Activated naive CD4-positive, alpha-beta T cell treated with Interleukin-2 at 50 U/mL for 16 hours (primary cell): ENCODE measurements at regions not wholly inside any gene's neighbourhood (a gene's known extent, or its start where the extent isn't known, plus 50 kb on each side); places are given as distances from the start of the nearest gene placed in this dataset.

Experiments used
- DNase-seq: peaks from one replicate; pipeline ENCODE4 v3.0.0-alpha.2; 2020

DNA sequence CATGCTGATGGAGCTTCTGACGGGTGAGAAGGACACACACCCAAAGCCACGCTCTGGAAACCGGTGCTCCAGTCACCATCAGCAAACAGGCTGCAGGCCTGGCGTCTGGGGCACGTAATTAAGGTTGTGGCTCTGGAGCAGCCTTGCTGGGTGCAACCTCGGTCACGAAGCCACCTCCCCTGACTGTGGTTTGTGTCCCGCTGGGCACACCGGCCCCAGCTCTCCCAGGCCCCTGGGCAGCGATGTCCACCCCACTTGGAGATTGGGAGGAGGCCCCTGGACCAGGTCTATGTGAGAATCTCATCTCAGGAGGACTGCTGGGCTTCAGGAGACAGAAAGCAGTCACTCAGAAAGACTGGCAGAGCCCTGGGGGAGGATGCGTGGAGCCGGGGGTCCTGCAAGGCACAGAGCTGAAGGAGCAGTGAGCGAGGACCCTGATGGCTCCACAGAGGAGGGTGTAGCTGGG is 631.6 kb downstream of the BRD1 start:
- DNase-seq: no peak

DNA sequence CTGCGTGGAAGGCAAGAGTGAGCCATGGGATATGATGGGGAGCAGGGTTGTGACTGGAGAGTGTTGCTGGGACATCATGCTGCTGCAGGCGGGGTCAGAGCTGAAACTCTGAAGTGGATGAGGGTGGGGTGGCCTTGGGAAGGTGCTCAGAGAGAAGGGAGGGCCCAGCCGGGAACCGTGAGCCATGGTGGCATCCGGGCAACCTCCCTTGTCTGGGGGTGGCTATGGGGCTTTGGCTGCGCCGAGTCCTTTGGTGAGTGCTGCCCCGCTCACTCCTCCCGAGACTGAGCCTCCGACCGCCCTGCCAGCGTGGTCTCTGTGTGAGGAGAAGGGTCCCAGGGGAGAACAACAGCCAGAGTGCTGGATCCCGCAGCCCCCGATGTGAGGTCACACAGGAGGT is 632.0 kb downstream of the BRD1 start:
- no peak for DNase-seq

DNA sequence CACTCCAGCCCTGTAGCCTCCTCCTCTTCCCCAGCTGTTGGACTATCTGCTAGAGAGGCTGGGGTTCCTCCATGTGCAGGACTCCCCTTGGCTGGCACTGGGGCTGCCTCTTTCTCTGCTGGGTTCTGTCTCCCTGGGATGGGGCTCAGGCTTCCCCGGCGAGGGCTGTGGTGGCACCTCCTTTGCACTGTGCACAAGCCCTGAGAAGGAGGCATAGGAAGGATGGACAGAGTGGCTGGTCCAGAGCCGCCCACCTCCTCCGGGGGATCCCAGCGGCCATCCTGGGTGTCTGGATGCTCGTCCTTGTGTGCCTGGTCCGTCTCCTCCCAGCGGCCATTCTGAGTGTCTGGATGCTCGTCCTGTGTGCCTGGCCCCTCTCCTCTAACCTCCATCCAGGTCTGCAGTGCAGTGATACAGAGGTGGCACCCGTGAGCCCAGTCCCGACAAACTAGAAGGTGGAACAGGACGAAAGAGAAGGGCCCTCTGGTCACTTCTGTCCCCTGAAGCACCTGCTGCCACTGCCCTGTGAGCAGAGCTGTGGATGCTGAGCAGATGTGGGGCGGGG is 633.7 kb downstream of the BRD1 start:
- no peak for DNase-seq

DNA sequence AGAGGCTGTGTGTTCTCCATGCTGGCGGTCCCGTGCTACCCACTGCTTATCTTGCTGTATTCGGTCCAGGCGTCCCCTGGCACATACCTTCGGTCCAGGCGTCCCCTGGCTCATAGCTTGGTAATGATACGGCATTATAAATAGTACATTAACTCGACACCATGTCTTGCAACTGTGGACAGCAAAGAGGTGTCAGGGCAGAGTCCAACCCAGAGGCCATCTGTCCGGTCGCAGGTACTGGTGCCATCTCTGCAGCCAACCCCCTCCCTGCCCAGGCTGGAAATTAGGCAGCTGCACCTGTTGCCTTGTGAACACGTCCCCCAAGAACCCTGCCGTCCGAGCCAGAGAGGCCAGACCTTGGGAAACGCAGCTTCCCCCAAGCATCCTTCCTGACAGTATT is 634.3 kb downstream of the BRD1 start:
- no peak for DNase-seq

DNA sequence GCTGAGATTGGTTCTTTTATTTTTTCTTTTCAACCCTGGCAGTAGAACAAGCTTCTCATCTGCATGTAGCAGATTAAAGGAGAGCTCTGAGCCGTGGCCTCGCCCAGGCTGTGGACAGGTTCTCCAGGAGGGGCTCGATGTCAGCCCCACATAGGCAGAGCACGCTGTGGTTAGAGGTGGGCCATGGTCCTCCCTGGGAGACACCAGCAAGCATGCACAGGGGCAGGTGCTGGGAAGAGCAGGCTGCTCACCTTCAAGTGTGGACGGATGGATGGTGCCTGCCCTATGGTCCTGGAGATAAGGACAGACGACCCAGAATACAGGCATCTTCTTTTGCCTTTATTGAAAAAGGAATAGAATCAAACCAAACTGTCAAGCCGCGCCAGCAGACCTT is 634.8 kb downstream of the BRD1 start:
- no peak for DNase-seq

DNA sequence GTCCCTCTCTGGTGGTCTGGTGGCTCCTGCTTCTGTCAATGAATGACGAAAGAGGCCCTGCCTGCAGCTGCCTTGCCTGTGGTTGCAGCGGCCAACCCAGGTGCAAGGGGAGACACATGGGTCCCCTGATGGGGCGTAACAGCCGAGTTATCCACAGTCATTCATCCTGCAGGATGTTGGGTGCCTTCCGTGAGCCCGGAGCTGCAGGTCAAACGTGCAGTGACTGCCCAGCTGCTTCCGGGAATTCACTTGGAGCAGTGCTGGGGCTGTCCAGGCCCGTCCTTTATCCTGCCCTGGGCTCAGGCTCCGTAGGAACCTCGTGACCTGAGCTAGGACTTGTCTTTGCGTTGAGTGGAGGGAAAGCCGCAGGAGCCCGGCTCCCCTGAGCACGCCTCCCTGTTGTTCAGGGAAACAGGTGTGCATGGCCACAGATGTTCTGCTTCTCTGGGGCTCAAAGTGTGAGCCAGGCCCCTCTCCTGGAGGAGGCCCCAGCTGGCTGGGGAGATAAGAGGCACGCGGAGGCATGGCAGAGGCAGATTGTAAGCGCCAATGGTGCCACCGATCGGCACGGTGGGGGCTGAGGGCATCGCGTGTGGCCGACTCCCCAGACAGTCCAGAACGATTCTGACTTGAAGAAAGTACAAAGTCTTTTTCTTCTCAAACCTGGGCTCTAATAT is 635.4 kb downstream of the BRD1 start:
- no peak for DNase-seq

DNA sequence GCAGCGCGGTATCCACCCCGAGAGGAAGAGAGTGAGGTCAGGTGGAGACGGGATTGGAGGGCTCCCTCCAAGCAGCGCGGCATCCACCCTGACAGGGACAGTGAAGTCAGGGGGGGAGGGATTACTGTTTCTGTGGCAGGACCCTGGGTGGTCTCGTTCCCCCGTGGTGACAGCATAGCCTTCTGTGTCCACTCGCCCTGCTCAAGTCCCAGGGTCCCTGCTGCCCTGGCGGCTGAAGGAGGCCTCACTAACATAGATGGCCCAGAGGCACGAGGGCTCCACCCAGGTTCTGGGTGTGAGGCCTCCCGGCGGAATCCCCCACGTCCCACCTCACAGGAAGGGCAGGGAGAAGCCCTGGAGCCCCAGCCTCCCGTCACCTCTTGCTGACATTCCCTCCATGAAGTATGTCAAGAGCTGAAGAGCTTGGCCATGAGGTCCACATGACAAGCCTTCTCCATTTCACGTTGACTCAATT is 636.1 kb downstream of the BRD1 start:
- DNase-seq: no peak

DNA sequence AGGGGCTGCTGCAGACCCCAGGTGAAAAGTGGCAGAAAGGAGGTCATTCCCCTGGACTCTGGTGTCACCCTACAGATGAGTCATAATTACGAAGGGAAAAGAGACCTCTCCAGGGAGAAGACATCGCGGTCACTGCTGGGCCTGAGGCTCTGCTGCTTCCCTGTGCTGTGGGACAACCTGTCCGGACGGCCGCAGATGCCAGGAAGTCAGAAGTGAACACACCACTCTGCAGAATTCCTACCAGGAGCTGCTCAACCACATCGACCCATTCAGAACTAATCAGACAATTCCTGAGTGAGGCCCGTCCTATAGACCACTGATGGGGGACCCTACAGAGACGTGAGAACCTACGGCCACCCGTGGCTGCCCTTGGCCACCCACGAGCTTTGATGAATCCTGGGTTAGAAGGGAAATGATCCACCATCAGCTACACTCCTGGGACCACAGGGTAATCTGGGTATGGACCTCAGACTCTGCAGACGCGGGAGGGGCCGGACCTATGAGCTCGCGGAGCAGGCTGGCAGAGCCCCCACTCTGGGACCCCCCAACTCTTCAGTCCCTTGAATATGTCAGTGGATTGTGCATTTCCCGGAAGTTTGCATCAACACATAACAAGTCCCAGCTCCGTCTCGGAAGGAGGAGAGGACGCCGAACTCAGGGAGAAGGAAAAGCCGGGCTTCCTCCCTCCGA is 636.7 kb downstream of the BRD1 start:
- no peak for DNase-seq

DNA sequence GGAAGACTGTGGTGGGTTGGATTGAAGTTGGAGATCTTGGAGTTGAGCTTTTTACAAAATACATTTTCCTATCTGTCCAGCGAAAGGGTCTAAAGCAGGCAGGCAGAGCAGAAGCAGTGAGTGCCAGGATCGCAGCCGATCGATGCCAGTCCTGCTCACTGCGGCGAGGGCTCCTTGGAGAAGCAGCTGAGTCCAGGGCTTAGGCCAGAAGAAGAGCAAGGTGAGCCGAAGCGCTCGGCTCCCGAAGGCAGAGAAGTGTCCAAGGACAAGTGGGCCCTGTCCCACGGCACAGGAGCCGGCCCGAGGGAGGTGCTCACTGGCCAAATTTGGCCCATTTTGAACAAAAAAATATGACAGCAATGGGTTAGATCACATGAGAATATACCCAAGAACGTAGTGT is 637.8 kb downstream of the BRD1 start:
- DNase-seq: no peak

DNA sequence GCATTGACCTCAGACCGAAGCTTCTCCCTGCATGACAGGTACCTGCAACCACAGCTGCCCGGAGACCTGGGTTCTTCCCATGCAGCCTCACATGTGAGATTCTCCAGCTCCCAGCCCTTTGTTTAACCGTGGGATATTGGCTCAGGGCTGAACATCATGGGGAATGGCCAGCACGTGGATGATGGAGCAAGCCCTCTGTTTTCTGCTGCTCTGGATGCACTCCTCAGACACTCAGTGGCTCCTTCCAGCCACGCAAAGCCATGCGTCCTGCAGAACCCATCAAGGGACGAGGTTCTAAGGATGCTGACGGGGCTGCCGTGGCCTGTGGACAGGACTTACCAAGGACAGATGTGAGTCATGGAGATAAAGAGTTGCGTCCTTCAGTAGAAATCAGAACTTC is 639.1 kb downstream of the BRD1 start:
- DNase-seq: no peak

DNA sequence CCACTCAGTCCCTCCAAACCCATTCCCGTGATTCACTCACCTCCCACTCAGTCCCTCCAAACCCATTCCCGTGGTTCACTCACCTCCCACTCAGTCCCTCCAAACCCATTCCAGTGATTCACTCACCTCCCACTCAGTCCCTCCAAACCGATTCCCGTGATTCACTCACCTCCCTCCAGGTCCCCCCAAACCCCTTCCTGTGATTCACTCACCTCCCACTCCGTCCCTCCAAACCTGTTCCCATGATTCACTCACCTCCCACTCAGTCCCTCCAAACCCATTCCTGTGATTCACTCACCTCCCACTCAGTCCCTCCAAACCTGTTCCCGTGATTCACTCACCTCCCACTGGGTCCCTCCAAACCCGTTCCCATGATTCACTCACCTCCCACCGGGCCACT is 639.6 kb downstream of the BRD1 start:
- no peak for DNase-seq

DNA sequence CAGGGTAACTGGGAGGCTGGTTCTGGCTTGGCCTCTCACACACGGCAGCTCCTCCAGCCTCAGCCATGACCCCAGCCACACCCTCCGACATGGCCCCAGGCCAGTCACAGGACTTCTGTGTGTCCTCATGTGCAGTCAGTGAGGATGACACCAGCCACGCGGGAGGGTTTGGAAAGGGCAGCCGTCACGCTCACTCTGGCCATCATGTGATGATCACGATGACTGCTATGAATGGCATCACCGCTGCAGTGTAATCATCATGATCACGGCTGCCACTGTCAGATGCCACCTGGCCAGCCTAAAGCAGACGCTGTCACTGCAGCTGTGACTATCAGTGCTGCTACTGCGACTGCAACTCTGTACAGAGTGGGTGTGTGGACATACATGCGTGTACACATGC is 640.9 kb downstream of the BRD1 start:
- no peak for DNase-seq

DNA sequence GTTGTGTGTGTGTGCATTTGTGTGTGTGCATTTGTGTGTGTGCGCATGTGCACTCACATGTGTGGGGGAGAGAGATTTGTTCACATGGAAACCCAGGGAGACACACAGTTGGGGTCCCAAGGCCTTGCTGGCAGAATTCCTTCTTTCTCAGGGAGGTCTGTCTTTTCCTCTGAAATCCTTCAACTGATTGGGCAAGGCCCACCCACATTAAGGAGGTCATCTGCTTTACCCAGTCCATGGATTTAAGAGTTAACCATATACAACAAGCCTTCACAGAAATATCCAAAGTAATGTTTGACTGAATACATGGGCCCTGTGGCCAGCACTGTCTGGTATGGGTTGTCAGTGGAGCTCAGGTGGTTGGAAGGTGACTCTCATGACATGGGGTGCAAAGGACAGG is 641.4 kb downstream of the BRD1 start:
- DNase-seq: no peak

DNA sequence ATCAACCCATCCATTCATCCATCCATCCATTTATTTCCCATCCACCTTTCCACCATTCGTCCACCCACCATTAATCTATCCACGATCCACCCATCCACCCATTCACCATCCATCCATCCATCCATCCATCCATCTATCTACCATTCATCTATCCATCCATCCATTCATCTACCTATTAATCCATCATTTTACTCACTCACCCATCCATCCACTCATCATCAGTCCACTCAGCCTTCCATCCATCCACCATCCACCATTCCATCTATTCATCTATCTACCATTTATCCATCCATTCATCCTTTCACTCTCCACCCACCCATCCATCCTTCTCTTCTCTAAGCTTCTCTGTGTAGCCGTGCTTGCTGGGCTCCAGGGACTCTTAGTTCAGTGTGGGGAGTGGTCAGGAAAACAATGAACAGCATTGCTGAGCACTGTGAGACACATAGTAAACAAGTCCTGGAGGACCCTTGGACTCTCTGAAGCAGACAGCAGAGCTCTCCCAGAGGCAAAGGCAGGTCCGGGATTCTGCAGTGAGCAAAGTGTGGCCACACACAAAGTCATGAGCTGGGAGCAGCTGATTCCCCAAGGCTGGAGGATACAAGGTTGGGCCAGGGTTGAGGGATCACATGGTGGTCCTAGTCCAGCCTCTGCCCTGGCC is 642.2 kb downstream of the BRD1 start:
- DNase-seq: no peak

DNA sequence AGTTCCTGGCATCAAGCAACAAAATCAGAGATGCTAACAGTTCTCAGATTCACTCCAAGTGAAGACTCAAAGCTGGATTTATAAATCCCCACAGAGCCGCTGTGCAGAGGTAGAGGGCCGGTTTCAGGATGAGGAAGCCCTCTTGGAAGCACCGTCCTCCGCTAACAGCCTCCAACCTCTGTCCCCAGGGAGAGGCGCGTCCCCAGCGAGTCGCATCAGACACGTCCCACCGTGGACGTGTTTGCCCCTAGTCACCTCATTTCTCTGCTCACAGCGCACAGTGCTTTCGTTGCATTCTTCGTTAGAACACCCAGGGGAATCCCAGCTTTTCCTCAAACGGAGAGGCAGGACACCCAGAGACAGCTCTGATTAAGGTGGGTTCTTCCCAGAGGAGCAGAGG is 642.9 kb downstream of the BRD1 start:
- no peak for DNase-seq

DNA sequence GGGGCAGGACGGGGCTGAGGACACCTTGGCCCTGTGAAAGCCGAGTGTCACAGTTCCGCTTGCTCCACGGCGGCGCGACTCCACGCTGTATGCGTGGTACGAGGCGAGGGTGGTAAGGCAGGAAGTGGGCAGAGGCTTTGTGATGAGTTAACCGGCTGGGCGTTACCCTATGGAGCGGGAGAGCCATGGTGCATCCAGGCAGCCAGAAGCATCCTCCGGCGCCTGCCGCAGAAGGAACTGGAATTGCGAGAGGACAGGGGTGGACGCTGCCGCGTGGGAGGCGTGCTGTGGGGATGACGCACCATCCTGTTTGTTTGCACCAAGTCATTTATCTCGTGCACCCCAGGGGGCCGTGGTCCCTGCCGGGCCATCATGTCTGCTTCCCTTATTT is 643.9 kb downstream of the BRD1 start:
- DNase-seq: no peak

DNA sequence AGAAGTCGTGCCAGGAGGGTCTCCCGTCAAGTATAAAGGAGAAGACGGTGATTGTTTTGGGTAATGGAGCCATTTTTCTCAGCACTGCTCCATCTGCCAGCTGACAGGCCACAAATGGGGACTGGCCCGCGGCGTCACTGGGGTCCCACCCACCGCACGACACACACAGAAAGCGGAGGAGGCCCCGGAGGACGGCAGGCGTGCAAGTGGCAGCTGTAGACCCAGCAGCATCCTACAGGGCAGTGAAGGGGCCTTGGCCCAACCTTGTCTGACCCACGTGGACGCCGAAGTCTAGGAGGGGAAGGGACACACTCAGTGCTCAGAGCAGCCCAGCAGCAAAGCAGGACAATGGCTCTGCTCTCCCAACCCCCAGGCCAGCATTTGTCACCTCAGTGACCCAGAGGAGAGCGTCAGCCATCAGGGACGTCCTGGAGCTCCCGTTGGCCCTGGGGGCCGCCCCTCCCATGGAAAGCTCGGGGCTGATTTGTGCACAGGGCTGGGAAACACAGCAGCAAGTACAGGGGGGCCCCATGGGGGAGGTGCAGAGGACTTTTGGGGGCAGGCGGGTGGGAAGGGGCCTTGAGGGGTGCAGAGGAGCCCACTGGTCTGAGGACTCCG is 644.4 kb downstream of the BRD1 start:
- DNase-seq: no peak

DNA sequence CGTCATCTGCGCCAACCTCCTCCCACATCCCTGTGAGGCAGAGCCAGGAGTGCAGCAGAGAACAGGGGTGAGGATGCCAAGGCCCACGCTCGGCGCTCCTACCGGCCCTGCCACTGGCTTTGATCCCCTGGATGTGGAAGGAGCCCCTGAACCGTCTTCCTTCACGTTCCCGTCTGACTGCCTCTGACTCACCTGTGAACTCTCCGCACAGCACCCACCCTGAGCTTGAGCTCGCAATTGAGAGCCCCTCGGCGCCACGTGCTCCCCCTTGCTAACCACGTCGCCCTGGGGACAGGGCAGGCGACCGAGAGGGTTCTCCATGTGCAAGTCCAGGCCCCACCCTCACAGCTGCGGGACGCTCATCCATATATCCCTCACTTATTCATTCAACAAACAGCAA is 645.3 kb downstream of the BRD1 start:
- DNase-seq: no peak

DNA sequence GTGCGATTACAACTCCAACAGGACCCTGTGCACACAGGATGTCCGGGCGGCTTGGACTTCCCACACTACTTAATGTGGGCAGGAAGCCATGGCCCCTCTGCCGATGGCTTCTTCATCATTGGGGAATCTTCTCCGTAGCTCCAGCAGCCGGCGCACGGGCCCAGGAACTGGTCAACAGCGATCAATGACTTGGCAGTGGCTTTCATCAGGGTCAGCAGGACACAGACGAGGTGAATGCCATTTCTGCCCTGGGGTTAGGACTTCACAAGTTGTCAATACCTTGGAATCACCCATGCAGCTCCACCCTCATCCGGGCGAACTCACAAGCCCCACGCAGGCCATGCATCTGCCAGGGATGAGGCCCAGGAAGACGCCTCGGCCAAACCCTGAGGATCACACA is 645.7 kb downstream of the BRD1 start:
- DNase-seq: no peak

DNA sequence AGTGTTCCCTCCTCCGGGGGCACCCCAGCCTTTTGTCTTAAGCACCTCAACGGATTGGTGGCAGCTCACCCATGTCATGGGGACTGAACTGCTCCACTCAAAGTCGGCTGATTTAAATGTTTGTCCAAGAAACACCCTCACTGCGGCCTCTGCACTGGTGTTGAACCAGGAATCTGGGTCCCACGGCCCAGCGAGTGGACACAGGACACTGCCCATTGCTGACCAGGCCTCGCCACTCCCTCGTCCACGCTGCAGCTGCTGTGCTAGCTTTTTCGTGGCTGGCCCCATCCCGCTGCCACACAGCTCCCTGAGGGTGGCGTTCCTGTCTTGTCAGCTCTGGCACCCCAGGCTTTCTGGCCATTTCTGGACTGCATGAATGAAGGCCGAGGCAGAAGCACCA is 646.2 kb downstream of the BRD1 start:
- no peak for DNase-seq

DNA sequence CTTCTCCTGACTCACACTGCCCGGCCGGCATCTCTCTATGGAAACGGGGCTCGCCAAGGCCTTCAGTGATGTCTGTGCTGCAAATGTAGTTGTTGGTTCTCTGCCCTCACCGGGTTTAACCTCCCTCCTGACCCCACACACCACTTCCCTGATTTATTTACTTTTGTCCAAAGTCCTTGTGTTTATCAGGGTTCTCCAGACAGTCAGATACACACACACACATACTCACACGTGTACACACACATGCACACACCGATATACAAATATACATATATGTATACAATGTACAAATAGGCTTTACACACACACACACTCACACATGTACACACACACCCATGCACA is 647.0 kb downstream of the BRD1 start:
- DNase-seq: no peak

DNA sequence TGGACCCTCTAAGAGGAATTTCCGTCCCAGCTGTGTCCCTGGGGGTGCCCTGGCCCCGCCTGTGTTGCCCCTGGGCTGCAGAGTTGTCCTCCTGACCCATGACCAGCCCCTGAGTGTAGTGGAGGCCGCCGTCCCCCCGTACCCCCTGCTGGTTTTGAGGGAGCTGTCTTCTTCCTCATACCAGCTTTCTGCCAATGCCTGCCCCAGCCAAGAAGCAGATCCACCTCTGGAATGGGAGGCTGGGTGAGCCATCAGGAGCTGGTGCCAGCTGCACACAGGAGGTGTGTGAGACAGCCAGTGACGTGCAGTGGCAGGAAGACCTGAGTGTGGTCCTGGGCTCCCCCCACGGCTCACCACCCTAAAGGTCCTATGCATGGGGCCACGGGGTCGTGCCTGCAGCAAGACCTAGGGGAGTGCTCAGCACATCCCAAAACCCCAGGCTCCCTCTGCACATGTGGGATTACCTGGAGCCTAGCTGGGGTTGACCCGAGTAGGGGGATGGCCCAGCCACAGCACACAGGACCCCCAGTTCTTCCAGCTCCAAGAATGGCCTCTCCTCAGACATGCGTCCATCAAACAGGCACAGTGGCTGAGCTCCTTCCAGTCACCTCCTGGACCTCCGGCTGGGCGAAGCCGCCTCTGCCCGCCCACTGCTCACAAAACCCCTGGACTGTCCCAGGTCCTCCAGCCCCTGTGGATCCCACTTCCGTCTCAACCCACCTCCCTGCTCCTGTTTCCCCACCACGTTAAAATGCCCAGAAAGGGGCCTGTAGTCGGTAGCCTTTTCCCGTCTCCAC is 647.6 kb downstream of the BRD1 start:
- no peak for DNase-seq

DNA sequence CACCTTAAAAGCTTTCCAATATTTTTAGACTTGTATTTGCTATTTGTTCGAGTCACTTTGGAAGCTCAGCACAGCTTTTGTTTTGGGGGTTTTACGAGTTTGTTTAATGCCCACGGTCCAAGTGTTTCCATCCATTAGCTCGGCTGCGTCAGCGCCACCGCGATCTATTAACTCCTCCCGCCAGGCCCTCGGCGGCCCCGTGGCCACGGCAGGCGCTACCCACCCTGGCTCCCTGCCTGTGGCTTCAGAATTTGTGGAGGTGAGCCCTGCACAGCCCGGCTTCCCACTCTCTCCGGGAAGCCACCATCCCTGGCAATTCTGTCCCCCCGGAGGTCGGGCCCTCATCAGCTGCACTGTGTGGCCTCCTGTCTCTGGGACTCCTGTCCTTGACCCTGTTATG is 648.5 kb downstream of the BRD1 start:
- DNase-seq: no peak
